Neuronal stem cell (in vitro differentiated cells): ENCODE measurements at regions not wholly inside any gene's neighbourhood (a gene's known extent, or its start where the extent isn't known, plus 50 kb on each side); places are given as distances from the start of the nearest gene placed in this dataset.

ENCODE experiments used
- DNase-seq: peaks from one replicate; pipeline ENCODE4 v3.0.0-alpha.2; 2013; ENCODE audit warnings: low spot score
- H2AFZ ChIP-seq: one replicate; pipeline ENCODE4 v1.6.1; 2013; ENCODE audit warnings: mild to moderate bottlenecking, low read length, inconsistent platforms
- H2AK5ac ChIP-seq: 2 replicates; pipeline ENCODE4 v1.6.1; 2013; ENCODE audit warnings: low read depth, mild to moderate bottlenecking, inconsistent platforms, low read length, moderate library complexity, mixed read lengths
- H2BK120ac ChIP-seq: 2 replicates; pipeline ENCODE4 v1.6.1; 2013; ENCODE audit warnings: low read depth, mild to moderate bottlenecking, inconsistent platforms, low read length, moderate library complexity, mixed read lengths
- H2BK12ac ChIP-seq: one replicate; pipeline ENCODE4 v1.6.1; 2013; ENCODE audit warnings: low read length, inconsistent platforms
- H2BK15ac ChIP-seq: 2 replicates; pipeline ENCODE4 v1.6.1; 2013; ENCODE audit warnings: mild to moderate bottlenecking, low read length, inconsistent platforms, mixed read lengths
- H2BK5ac ChIP-seq: one replicate; pipeline ENCODE4 v1.6.1; 2013; ENCODE audit warnings: inconsistent platforms, mild to moderate bottlenecking, low read length, moderate library complexity
- H3K14ac ChIP-seq: one replicate; pipeline ENCODE4 v1.6.1; 2013; ENCODE audit warnings: low read length, inconsistent platforms
- H3K18ac ChIP-seq: 2 replicates; pipeline ENCODE4 v1.6.1; 2013; ENCODE audit warnings: low read length, inconsistent platforms
- H3K23ac ChIP-seq: 2 replicates; pipeline ENCODE4 v1.6.1; 2013; ENCODE audit warnings: low read depth, mild to moderate bottlenecking, mixed read lengths, low read length, inconsistent platforms; ENCODE audit not compliant: poor library complexity
- H3K27ac ChIP-seq: replicated peaks from 3 replicates; pipeline ENCODE4 v1.5.1; 2013; ENCODE audit warnings: low read length, inconsistent platforms
- H3K27me3 ChIP-seq, 3 experiments: 2 replicates each; pipeline ENCODE4 v1.6.1; 2013; ENCODE audit warnings: low read length in 3 of 3, mild to moderate bottlenecking in 2 of 3, inconsistent platforms in 1 of 3, low read depth in 1 of 3, mixed read lengths in 1 of 3, moderate library complexity in 1 of 3; ENCODE audit not compliant: control insufficient read depth in 3 of 3, insufficient read depth in 3 of 3
- H3K36me3 ChIP-seq, 2 donors: replicated peaks in 1 of 2; 2 replicates each; pipeline ENCODE4 v1.6.1; 2013; ENCODE audit warnings: low read length in 2 of 2; ENCODE audit not compliant: control insufficient read depth in 2 of 2, insufficient read depth in 2 of 2
- H3K4ac ChIP-seq: 2 replicates; pipeline ENCODE4 v1.6.1; 2013; ENCODE audit warnings: inconsistent platforms, mild to moderate bottlenecking, low read length, moderate library complexity
- H3K4me1 ChIP-seq, 2 donors: 1 replicate in 1 of 2; 2 replicates in 1 of 2; pipeline ENCODE4 v1.6.1; 2013; ENCODE audit warnings: low read length in 2 of 2, low read depth in 1 of 2; ENCODE audit not compliant: control insufficient read depth in 2 of 2, insufficient read depth in 1 of 2
- H3K4me2 ChIP-seq: one replicate; pipeline ENCODE4 v1.6.1; 2013; ENCODE audit warnings: mild to moderate bottlenecking, low read length, inconsistent platforms; ENCODE audit not compliant: insufficient read depth, poor library complexity, severe bottlenecking
- H3K4me3 ChIP-seq, 2 donors: 2 replicates each; pipeline ENCODE4 v1.5.1; 2013; ENCODE audit warnings: low read length in 2 of 2, mild to moderate bottlenecking in 2 of 2, inconsistent platforms in 1 of 2, moderate library complexity in 1 of 2
- H3K79me1 ChIP-seq: one replicate; pipeline ENCODE4 v1.6.1; 2013; ENCODE audit warnings: low read depth, mild to moderate bottlenecking, inconsistent platforms, low read length, moderate library complexity
- H3K9ac ChIP-seq: one replicate; pipeline ENCODE4 v1.6.1; 2013; ENCODE audit warnings: mild to moderate bottlenecking, low read depth, low read length, inconsistent platforms; ENCODE audit not compliant: poor library complexity
- H3K9me3 ChIP-seq, 2 donors: replicated peaks in 1 of 2; 2 replicates each; pipeline versions ENCODE3 to v1.6.1; 2013; ENCODE audit warnings: low read length in 2 of 2, mild to moderate bottlenecking in 2 of 2, inconsistent platforms in 1 of 2, low read depth in 1 of 2, mixed read lengths in 1 of 2, moderate library complexity in 1 of 2; ENCODE audit not compliant: control insufficient read depth in 2 of 2, insufficient read depth in 1 of 2
- H4K8ac ChIP-seq: one replicate; pipeline ENCODE4 v1.6.1; 2013; ENCODE audit warnings: low read depth, mild to moderate bottlenecking, inconsistent platforms, low read length, moderate library complexity
- H4K91ac ChIP-seq: one replicate; pipeline ENCODE4 v1.6.1; 2013; ENCODE audit warnings: low read length, low read depth, mild to moderate bottlenecking, inconsistent platforms; ENCODE audit not compliant: poor library complexity
- WGBS, 2 donors: extraction: QIAGEN DNeasy Blood & Tissue Kit; methylation state at CpG; one replicate each; pipeline ENCODE4 v1.1.7; 2013; ENCODE audit warnings: missing lambda C conversion rate in 2 of 2, mixed read lengths in 1 of 2; ENCODE audit not compliant: insufficient read length in 2 of 2, insufficient replicate concordance in 1 of 2; ENCODE audit errors: extremely low coverage in 2 of 2; 5-methylcytosine and 5-hydroxymethylcytosine counted together

DNA sequence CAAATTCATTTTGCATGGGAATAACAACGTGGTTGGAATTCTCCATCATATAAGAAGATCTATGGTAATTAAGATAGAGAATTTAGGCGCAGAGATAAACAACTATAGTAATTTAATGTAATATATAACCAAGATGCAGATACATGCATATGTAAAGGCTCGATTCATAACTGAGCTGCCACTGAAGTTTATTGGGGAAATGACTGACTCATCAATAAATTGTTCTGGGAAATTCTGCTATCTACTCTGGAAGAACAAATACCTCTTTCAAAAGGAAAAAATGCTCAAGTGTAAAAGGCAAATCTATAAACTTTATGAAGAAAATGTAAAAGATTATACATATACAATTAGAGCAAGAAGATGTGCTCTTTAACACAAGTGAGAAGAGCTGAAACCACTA lies 596.4 kb downstream of the MMUT start:
- no peak overlapping the region for H2AK5ac ChIP-seq
- H3K27ac ChIP-seq, result no peak overlapping the region

DNA sequence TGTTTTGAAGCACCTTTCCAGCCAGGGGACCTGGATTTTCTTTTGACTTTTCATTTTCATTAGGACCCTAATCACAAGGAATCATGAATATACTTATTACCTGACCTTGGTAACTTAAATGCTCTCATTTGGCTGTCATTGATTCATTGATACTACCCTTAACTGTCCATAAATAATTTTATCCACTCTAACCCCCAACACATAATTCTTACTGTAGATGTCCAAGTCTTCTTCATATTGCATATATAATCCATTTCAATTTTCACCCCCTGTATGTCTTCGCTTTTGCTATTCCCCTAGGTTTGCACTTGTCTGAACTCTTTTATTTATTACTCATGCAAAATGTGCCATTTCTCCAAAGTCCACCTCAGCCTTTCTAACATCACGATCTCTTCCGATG lies 602.9 kb downstream of the MMUT start:
- H2BK5ac ChIP-seq, result no peak overlapping the region
- H2BK15ac ChIP-seq, result no peak overlapping the region
- H3K27ac ChIP-seq, result no peak overlapping the region
- H3K27me3 ChIP-seq, result no peaks in the 10 kb centered on the region
- no peak overlapping the region for H2AK5ac ChIP-seq
- no peak overlapping the region for H3K4me3 ChIP-seq
- no peaks in the 10 kb centered on the region for H3K36me3 ChIP-seq
- no peak overlapping the region for H2AFZ ChIP-seq
- no peak overlapping the region for H2BK12ac ChIP-seq
- no peak overlapping the region for H3K9ac ChIP-seq
- peaks cover 0 to 2% of the 10 kb centered on the region in 2 donors for H3K9me3 ChIP-seq
- H3K18ac ChIP-seq, result no peak overlapping the region
- no peak overlapping the region for H2BK120ac ChIP-seq
- no peaks in the 10 kb centered on the region for H3K4me1 ChIP-seq
- no peak overlapping the region for H3K23ac ChIP-seq
- H3K4ac ChIP-seq, result no peak overlapping the region
- no peak for DNase-seq
- H3K79me1 ChIP-seq, result no peaks in the 10 kb centered on the region
- WGBS, 2 donors, result 100% methylated on average over 1 of the region's 3 CpGs; no CpG with 5 or more reads in 1 of the 2 donors
- H3K4me2 ChIP-seq, result no peak overlapping the region
- H4K91ac ChIP-seq, result no peak overlapping the region
- no peak overlapping the region for H4K8ac ChIP-seq
- no peak overlapping the region for H3K14ac ChIP-seq

More for the DNA sequence above, 596.4 kb downstream of the MMUT start:
- no peak overlapping the region for H3K4me3 ChIP-seq
- H2BK12ac ChIP-seq, result no peak overlapping the region
- H3K9me3 ChIP-seq, result peaks cover 0 to 2% of the 10 kb centered on the region in 2 donors
- no peak overlapping the region for H3K4me2 ChIP-seq
- H2AFZ ChIP-seq, result no peak overlapping the region
- H3K4me1 ChIP-seq, result no peaks in the 10 kb centered on the region
- no peak overlapping the region for H2BK120ac ChIP-seq
- no peak overlapping the region for H3K4ac ChIP-seq
- no peak overlapping the region for H3K14ac ChIP-seq
- DNase-seq, result no peak
- H2BK15ac ChIP-seq, result no peak overlapping the region
- H3K27me3 ChIP-seq, result no peaks in the 10 kb centered on the region
- no peaks in the 10 kb centered on the region for H3K36me3 ChIP-seq
- no peak overlapping the region for H4K91ac ChIP-seq
- no peak overlapping the region for H3K23ac ChIP-seq
- H2BK5ac ChIP-seq, result no peak overlapping the region
- WGBS, 2 donors, result no CpG with 5 or more reads among the region's 3 CpGs
- H3K18ac ChIP-seq, result no peak overlapping the region
- H3K9ac ChIP-seq, result no peak overlapping the region
- H3K79me1 ChIP-seq, result no peaks in the 10 kb centered on the region
- H4K8ac ChIP-seq, result no peak overlapping the region

DNA sequence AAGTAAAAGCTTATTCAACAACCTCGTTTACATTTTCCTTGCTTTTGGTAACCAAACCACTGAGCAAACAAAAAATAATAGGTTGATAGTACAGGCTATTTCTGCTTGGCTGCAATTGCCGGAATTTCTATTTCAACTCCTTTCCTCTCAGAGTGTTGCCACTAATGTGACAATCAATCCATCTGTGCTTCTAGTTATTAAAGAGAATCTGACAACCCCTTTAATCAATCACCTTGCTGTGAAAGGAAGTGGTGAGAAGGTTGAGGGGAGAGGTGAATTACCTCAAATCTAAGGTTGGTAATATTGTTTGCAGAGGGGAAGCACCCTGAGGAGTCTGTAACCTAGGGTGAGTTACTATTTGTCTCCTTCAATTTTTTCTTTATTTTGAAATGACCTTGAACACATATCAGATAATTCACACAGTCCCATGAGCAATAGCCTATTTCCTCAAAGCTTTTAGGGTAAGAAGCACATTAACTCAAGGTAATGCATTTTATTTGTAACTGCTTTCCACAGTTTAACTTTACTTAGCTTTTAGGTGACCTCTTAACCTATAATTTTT lies 603.4 kb downstream of the MMUT start:
- H4K91ac ChIP-seq, result no peak overlapping the region
- no peak overlapping the region for H3K27ac ChIP-seq
- no CpG with 5 or more reads among the region's 2 CpGs for WGBS, 2 donors
- H3K27me3 ChIP-seq, result no peaks in the 10 kb centered on the region
- H3K23ac ChIP-seq, result no peak overlapping the region
- H3K4me3 ChIP-seq, result no peak overlapping the region
- no peak for DNase-seq
- no peak overlapping the region for H2AFZ ChIP-seq
- peaks cover 0 to 2% of the 10 kb centered on the region in 2 donors for H3K9me3 ChIP-seq
- H2BK12ac ChIP-seq, result no peak overlapping the region
- H2BK15ac ChIP-seq, result no peak overlapping the region
- no peak overlapping the region for H3K4ac ChIP-seq
- H3K4me2 ChIP-seq, result no peak overlapping the region
- H3K4me1 ChIP-seq, result no peaks in the 10 kb centered on the region
- H3K14ac ChIP-seq, result no peak overlapping the region
- H3K9ac ChIP-seq, result no peak overlapping the region
- no peak overlapping the region for H3K18ac ChIP-seq
- no peak overlapping the region for H2BK120ac ChIP-seq
- no peak overlapping the region for H2AK5ac ChIP-seq
- no peaks in the 10 kb centered on the region for H3K79me1 ChIP-seq
- H2BK5ac ChIP-seq, result no peak overlapping the region
- no peak overlapping the region for H4K8ac ChIP-seq
- H3K36me3 ChIP-seq, result no peaks in the 10 kb centered on the region

DNA sequence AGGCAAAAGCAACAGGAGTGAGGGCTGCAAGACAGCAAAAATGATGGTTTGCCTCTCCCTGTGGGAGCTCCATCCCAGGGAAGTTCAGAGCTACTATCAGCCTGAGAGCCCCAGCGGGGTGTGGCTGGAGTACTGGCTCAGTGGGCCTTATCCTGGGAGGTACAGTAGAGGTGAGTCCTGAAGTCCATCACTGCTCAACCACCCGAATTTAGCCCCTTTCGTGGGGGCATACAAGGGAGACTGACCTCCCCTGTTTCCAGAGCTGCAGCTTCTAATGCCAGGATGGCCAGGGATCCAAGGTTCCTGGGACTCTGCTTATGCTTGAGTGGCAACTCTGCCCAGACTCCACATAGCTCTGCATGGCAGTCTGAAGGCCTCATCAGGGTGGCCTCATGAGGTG lies 617.8 kb downstream of the MMUT start:
- H2AFZ ChIP-seq, result no peak overlapping the region
- no peak overlapping the region for H3K4me2 ChIP-seq
- no peaks in the 10 kb centered on the region for H3K79me1 ChIP-seq
- no peak overlapping the region for H3K18ac ChIP-seq
- no peak for DNase-seq
- no peaks in the 10 kb centered on the region for H3K27me3 ChIP-seq
- H3K9ac ChIP-seq, result no peak overlapping the region
- H2BK5ac ChIP-seq, result no peak overlapping the region
- no peak overlapping the region for H2AK5ac ChIP-seq
- no peak overlapping the region for H3K23ac ChIP-seq
- H3K14ac ChIP-seq, result no peak overlapping the region
- H3K27ac ChIP-seq, result no peak overlapping the region
- peaks cover 0 to 2% of the 10 kb centered on the region in 2 donors for H3K9me3 ChIP-seq
- H3K4ac ChIP-seq, result no peak overlapping the region
- H2BK15ac ChIP-seq, result no peak overlapping the region
- H3K4me3 ChIP-seq, result no peak overlapping the region
- no peak overlapping the region for H2BK12ac ChIP-seq
- WGBS, 2 donors, result no CpG with 5 or more reads among the region's 3 CpGs
- H4K8ac ChIP-seq, result no peak overlapping the region
- H3K4me1 ChIP-seq, result no peaks in the 10 kb centered on the region
- H2BK120ac ChIP-seq, result no peak overlapping the region
- no peaks in the 10 kb centered on the region for H3K36me3 ChIP-seq
- no peak overlapping the region for H4K91ac ChIP-seq
